SK-N-SH (cell line): ENCODE measurements at regions not wholly inside any gene's neighbourhood (a gene's known extent, or its start where the extent isn't known, plus 50 kb on each side); places are given as distances from the start of the nearest gene placed in this dataset.

Source experiments
- CTCF ChIA-PET: fragments of 300-600, 350-600 bp; formaldehyde crosslinking; extraction: SDS; loops from one replicate; lab custom pipeline; 2021; lab: Yijun Ruan, JAX
- POLR2A ChIA-PET: fragments of 350-600 bp; sonication (Branson Sonifier 250); formaldehyde crosslinking; extraction: SDS; loops from one replicate; lab custom pipeline; 2020; ENCODE audit warnings: antibody characterized with exemption, inconsistent platforms; lab: Yijun Ruan, JAX
- DNase-seq: peaks from one replicate; pipeline ENCODE4 v3.0.0; 2012
- H2AFZ ChIP-seq: fragments of 200-600 bp; sonication (generic); 2 replicates; pipeline ENCODE4 v1.8.1; 2016; ENCODE audit warnings: antibody characterized with exemption, mild to moderate bottlenecking, low read depth
- H3F3A ChIP-seq: fragments of 200-600 bp; sonication (generic); replicated peaks from 2 replicates; pipeline ENCODE3; 2016; ENCODE audit warnings: antibody characterized with exemption, mild to moderate bottlenecking; ENCODE audit not compliant: insufficient read depth
- H3K27ac ChIP-seq, 2 experiments: fragments of 200-500 bp in 1 of 2; fragments of 200-600 bp in 1 of 2; sonication (Bioruptor generic) in 1 of 2; sonication (generic), shearing (Covaris generic) in 1 of 2; 2 replicates each; pipeline versions ENCODE4 v1.5.1 to v1.6.1; 2014 to 2016; ENCODE audit warnings: low read depth in 2 of 2, inconsistent platforms in 1 of 2, low read length in 1 of 2, mild to moderate bottlenecking in 1 of 2, mixed read lengths in 1 of 2
- H3K27me3 ChIP-seq: fragments of 200-600 bp; sonication (generic), shearing (Covaris generic); 2 replicates; pipeline ENCODE4 v1.6.1; 2016; ENCODE audit warnings: mixed run types; ENCODE audit not compliant: insufficient read depth
- H3K36me3 ChIP-seq, 2 experiments: fragments of 200-500 bp in 1 of 2; fragments of 200-600 bp in 1 of 2; sonication (Bioruptor generic) in 1 of 2; sonication (generic) in 1 of 2; replicated peaks in 1 of 2; 2 replicates each; pipeline versions ENCODE3 to v1.5.1; 2014 to 2016; ENCODE audit warnings: low read length in 1 of 2, mild to moderate bottlenecking in 1 of 2; ENCODE audit not compliant: insufficient read depth in 2 of 2, control insufficient read depth in 1 of 2
- H3K4me1 ChIP-seq, 2 experiments: fragments of 200-500 bp in 1 of 2; fragments of 200-600 bp in 1 of 2; sonication (Bioruptor generic) in 1 of 2; sonication (generic), shearing (Covaris generic) in 1 of 2; 2 replicates each; pipeline versions ENCODE4 v1.5.1 to v1.6.1; 2014 to 2016; ENCODE audit warnings: low read depth in 1 of 2, low read length in 1 of 2, mixed run types in 1 of 2; ENCODE audit not compliant: insufficient read depth in 2 of 2, control insufficient read depth in 1 of 2
- H3K4me2 ChIP-seq: fragments of 200-600 bp; sonication (generic), shearing (Covaris generic); 2 replicates; pipeline ENCODE4 v1.6.1; 2017; ENCODE audit warnings: mixed run types
- H3K4me3 ChIP-seq, 2 experiments: fragments of 200-500 bp in 1 of 2; fragments of 200-600 bp in 1 of 2; sonication (Bioruptor generic) in 1 of 2; sonication (generic), shearing (Covaris generic) in 1 of 2; 2 replicates each; pipeline versions ENCODE4 v1.5.1 to v1.8.1; 2014 to 2016; ENCODE audit warnings: low read depth in 2 of 2, inconsistent platforms in 1 of 2, low read length in 1 of 2, mild to moderate bottlenecking in 1 of 2, mixed read lengths in 1 of 2, moderate library complexity in 1 of 2
- H3K79me2 ChIP-seq: fragments of 200-600 bp; sonication (generic); 2 replicates; pipeline ENCODE4 v1.8.1; 2017; ENCODE audit warnings: mild to moderate bottlenecking; ENCODE audit not compliant: insufficient read depth
- H3K9ac ChIP-seq: fragments of 200-600 bp; sonication (generic); 2 replicates; pipeline ENCODE4 v1.6.1; 2017; ENCODE audit warnings: mixed run types
- H3K9me2 ChIP-seq: fragments of 200-600 bp; sonication (generic); 2 replicates; pipeline ENCODE4 v1.6.1; 2017; ENCODE audit warnings: mixed run types
- H3K9me3 ChIP-seq: fragments of 200-600 bp; sonication (generic); 2 replicates; pipeline ENCODE4 v1.6.1; 2017; ENCODE audit warnings: mixed run types, mild to moderate bottlenecking, moderate library complexity
- H4K20me1 ChIP-seq: fragments of 200-600 bp; sonication (generic); 2 replicates; pipeline ENCODE4 v1.6.1; 2017; ENCODE audit warnings: mild to moderate bottlenecking, mixed run types; ENCODE audit not compliant: insufficient read depth
- EZH2phosphoT487 ChIP-seq: fragments of 200-600 bp; sonication (generic); IDR thresholded peaks from 2 replicates; pipeline ENCODE4 v1.6.1; 2017; ENCODE audit warnings: low read depth, mixed run types, mild to moderate bottlenecking, antibody characterized with exemption, moderate library complexity, borderline replicate concordance
- FOSL2 ChIP-seq: IDR thresholded peaks from 2 replicates; pipeline ENCODE4 v1.4.0; 2012; ENCODE audit warnings: low read depth, mild to moderate bottlenecking, moderate library complexity, borderline replicate concordance
- IRF3 ChIP-seq: fragments of 150-350 bp; IDR thresholded peaks from 2 replicates; pipeline ENCODE4 v1.6.1; 2016; ENCODE audit warnings: mild to moderate bottlenecking, low read depth, low read length
- JUND ChIP-seq: IDR thresholded peaks from 2 replicates; pipeline ENCODE4 v1.4.0; 2012
- MAX ChIP-seq: IDR thresholded peaks from 2 replicates; pipeline ENCODE4 v1.4.0; 2012; ENCODE audit warnings: low read depth
- MEF2A ChIP-seq: IDR thresholded peaks from 2 replicates; pipeline ENCODE4 v1.4.0; 2012; ENCODE audit warnings: low read depth, borderline replicate concordance
- MXI1 ChIP-seq: IDR thresholded peaks from 2 replicates; pipeline ENCODE4 v1.6.1; 2012; ENCODE audit warnings: mild to moderate bottlenecking, low read depth, low read length, improper control_type of control experiment
- NFIC ChIP-seq: IDR thresholded peaks from 2 replicates; pipeline ENCODE4 v1.4.0; 2012; ENCODE audit warnings: borderline replicate concordance
- PBX3 ChIP-seq: IDR thresholded peaks from 2 replicates; pipeline ENCODE4; 2012
- RAD21 ChIP-seq: IDR thresholded peaks from 2 replicates; pipeline ENCODE4 v1.6.1; 2012; ENCODE audit warnings: mild to moderate bottlenecking, low read length
- RFX5 ChIP-seq: IDR thresholded peaks from 2 replicates; pipeline ENCODE4 v1.6.1; 2012; ENCODE audit warnings: mild to moderate bottlenecking, improper control_type of control experiment, low read length
- SIN3A ChIP-seq: IDR thresholded peaks from 2 replicates; pipeline ENCODE4 v1.6.1; 2012; ENCODE audit warnings: low read depth, mild to moderate bottlenecking, low read length, moderate library complexity, borderline replicate concordance
- TAF1 ChIP-seq: IDR thresholded peaks from 2 replicates; pipeline ENCODE4 v1.6.1; 2012; ENCODE audit warnings: low read depth, mild to moderate bottlenecking, low read length, moderate library complexity, borderline replicate concordance
- TEAD4 ChIP-seq: IDR thresholded peaks from 2 replicates; pipeline ENCODE4 v1.4.0; 2012; ENCODE audit warnings: mild to moderate bottlenecking, borderline replicate concordance; ENCODE audit not compliant: insufficient read depth
- USF1 ChIP-seq: IDR thresholded peaks from 2 replicates; pipeline ENCODE4 v1.4.0; 2012; ENCODE audit warnings: low read depth, borderline replicate concordance
- YY1 ChIP-seq: IDR thresholded peaks from 2 replicates; pipeline ENCODE4 v1.4.0; 2012; ENCODE audit warnings: low read depth, mild to moderate bottlenecking
- WGBS: methylation state at CpG from one replicate; pipeline ENCODE4 v1.1.6; 2017; ENCODE audit warnings: low lambda C conversion rate; 5-methylcytosine and 5-hydroxymethylcytosine counted together

GRCh38 chr17:49914096-49914490 is 54.9 kb upstream of the DLX4 start (continued):
- no peak for TF ChIP-seq EZH2phosphoT487
- TF ChIP-seq RAD21: no peak
- TF ChIP-seq JUND: no peak
- TF ChIP-seq TEAD4: no peak
- no peak for TF ChIP-seq FOSL2
- no peak for TF ChIP-seq MXI1
- no peak for TF ChIP-seq YY1
- no peak for TF ChIP-seq RFX5
- no peak for TF ChIP-seq MEF2A
- no peak for TF ChIP-seq NFIC
- no peak for TF ChIP-seq IRF3

GRCh38 chr17:49914664-49915063 is 54.3 kb upstream of the DLX4 start:
- TF ChIP-seq SIN3A (no peak), PBX3 (no peak), IRF3 (no peak), TAF1 (no peak), USF1 (no peak), MAX (no peak)
- Histone ChIP-seq H3K9ac (no peak overlapping the region), H3K79me2 (no peaks in the 10 kb centered on the region), H3K4me2 (no peak overlapping the region), H3F3A (no peaks in the 10 kb centered on the region), H2AFZ (no peak overlapping the region), H3K27ac (no peak overlapping the region), H3K27me3 (peaks cover 92% of the 10 kb centered on the region), H3K36me3 (no peaks in the 10 kb centered on the region), H3K4me1 (peaks cover 0 to 3% of the 10 kb centered on the region in 2 experiments; a peak in 1 of 4 replicates), H4K20me1 (peaks cover 3% of the 10 kb centered on the region; the same call in 1 of the 2 replicates), H3K4me3 (no peak overlapping the region), H3K9me2 (no peaks in the 10 kb centered on the region), H3K9me3 (no peaks in the 10 kb centered on the region)
- ChIA-PET POLR2A (interaction anchor here (0.6 kb wide), 1 partner anchor 18 kb away, joined by 3 read pairs; no protein-coding TSS in a partner anchor), CTCF (interaction anchor here (1.2 to 7.2 kb wide), 8 partner anchors 13 to 173 kb away, joined by 3 to 58 read pairs (median 8); no protein-coding TSS in a partner anchor)
- WGBS: 82% methylated on average over 4 of the region's 4 CpGs
- DNase-seq: no peak
